ENCODE measurements at regions not wholly inside any gene's neighbourhood (a gene's known extent, or its start where the extent isn't known, plus 50 kb on each side); places are given as distances from the start of the nearest gene placed in this dataset.

DNA sequence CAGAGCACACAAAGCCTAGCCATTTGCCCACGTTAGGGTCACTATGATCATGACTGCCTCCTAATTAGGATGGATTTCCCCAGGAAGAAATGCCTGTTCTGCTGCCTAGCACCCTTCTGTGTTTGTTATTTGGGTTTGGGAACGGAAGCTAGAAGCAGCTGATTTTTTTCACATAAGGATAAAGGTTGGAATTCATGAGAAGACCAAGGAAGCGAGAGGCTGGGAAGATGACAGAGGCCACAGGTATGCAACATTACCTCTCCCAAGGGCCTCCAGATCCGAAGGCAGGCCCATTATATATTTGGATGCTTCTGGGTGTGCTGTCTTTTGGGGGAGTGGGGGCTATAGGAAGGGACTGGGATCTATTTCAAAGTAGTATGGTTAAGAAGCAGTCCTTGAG is 204.7 kb downstream of the FBXO15 start:
- TF ChIP-seq, protein P1, sequence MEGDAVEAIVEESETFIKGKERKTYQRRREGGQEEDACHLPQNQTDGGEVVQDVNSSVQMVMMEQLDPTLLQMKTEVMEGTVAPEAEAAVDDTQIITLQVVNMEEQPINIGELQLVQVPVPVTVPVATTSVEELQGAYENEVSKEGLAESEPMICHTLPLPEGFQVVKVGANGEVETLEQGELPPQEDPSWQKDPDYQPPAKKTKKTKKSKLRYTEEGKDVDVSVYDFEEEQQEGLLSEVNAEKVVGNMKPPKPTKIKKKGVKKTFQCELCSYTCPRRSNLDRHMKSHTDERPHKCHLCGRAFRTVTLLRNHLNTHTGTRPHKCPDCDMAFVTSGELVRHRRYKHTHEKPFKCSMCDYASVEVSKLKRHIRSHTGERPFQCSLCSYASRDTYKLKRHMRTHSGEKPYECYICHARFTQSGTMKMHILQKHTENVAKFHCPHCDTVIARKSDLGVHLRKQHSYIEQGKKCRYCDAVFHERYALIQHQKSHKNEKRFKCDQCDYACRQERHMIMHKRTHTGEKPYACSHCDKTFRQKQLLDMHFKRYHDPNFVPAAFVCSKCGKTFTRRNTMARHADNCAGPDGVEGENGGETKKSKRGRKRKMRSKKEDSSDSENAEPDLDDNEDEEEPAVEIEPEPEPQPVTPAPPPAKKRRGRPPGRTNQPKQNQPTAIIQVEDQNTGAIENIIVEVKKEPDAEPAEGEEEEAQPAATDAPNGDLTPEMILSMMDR (conservative IDR thresholded peaks at IDR 0.05 in 1 of 2, IDR thresholded peaks at IDR 0.05 in 1 of 2; ENCODE audit: low read depth in 1 of 2, low read length in 2 of 2), result no peak
- no peak for TF ChIP-seq EZH2 (IDR thresholded peaks at IDR 0.05; ENCODE audit: low read length, missing control alignments)

Data from fibroblast of lung (primary cell).